GM23248 (cell line): ENCODE measurements at regions not wholly inside any gene's neighbourhood (a gene's known extent, or its start where the extent isn't known, plus 50 kb on each side); places are given as distances from the start of the nearest gene placed in this dataset.

Experiments
- EZH2 ChIP-seq: fragments of 200-600 bp; sonication (generic); IDR thresholded peaks from 2 replicates; pipeline ENCODE4 v1.6.1; 2018; ENCODE audit warnings: antibody characterized with exemption, mild to moderate bottlenecking; ENCODE audit not compliant: insufficient read depth, poor library complexity, severe bottlenecking
- EZH2phosphoT487 ChIP-seq: fragments of 200-600 bp; sonication (generic); IDR thresholded peaks from 2 replicates; pipeline ENCODE4 v1.6.1; 2018; ENCODE audit warnings: antibody characterized with exemption, moderate library complexity, mild to moderate bottlenecking, low read depth; ENCODE audit not compliant: insufficient read depth

- TF ChIP-seq EZH2 (no peak), EZH2phosphoT487 (no peak)
Observed at GRCh38 chr13:85864963-85865530, 65.8 kb upstream of the SLITRK6 start.
